ENCODE measurements at regions not wholly inside any gene's neighbourhood (a gene's known extent, or its start where the extent isn't known, plus 50 kb on each side); places are given as distances from the start of the nearest gene placed in this dataset.

GRCh38 chr5:75993643-75994520 lies 89.3 kb upstream of the SV2C start:
- ATAC-seq = no peak
- Histone ChIP-seq H3K27me3 (no peaks in the 10 kb centered on the region), H3K4me3 (no peak overlapping the region), H3K9me3 (no peaks in the 10 kb centered on the region), H3K27ac (no peak overlapping the region), H3K36me3 (no peaks in the 10 kb centered on the region), H3K4me1 (no peaks in the 10 kb centered on the region)
- TF ChIP-seq POLR2A (IDR thresholded peaks at IDR 0.05) (no peak), CTCF (IDR thresholded peaks at IDR 0.05) (no peak)
- DNase-seq = no peak
- WGBS (ENCODE audit: insufficient coverage, low coverage, low lambda C conversion rate, missing lambda C conversion rate) = 42% methylated on average over 5 of the region's 5 CpGs
- intact Hi-C loops (cut with DNase I) = no loop called here

GRCh38 chr5:75993183-75993582 lies 90.0 kb upstream of the SV2C start:
- Histone ChIP-seq H3K9me3 (no peaks in the 10 kb centered on the region), H3K27me3 (no peaks in the 10 kb centered on the region), H3K27ac (no peak overlapping the region), H3K4me1 (no peaks in the 10 kb centered on the region), H3K36me3 (no peaks in the 10 kb centered on the region), H3K4me3 (no peak overlapping the region)
- intact Hi-C loops (cut with DNase I) = no loop called here
- ATAC-seq (no peak), DNase-seq (no peak)
- 62% methylated on average over 6 of the region's 6 CpGs for WGBS (ENCODE audit: insufficient coverage, low coverage, low lambda C conversion rate, missing lambda C conversion rate)
- no peak for TF ChIP-seq POLR2A (IDR thresholded peaks at IDR 0.05)
- TF ChIP-seq CTCF (IDR thresholded peaks at IDR 0.05) = no peak

- H3K27me3 ChIP-seq = no peaks in the 10 kb centered on the region
These were observed 90.4 kb upstream of the SV2C start for GRCh38 chr5:75992753-75993152.

GRCh38 chr5:75985077-75985476 lies 98.1 kb upstream of the SV2C start:
- WGBS (ENCODE audit: insufficient coverage, low coverage, low lambda C conversion rate, missing lambda C conversion rate) = 54% methylated on average over 3 of the region's 3 CpGs
- Histone ChIP-seq H3K4me3 (no peak overlapping the region), H3K4me1 (no peaks in the 10 kb centered on the region), H3K9me3 (no peaks in the 10 kb centered on the region), H3K27me3 (no peaks in the 10 kb centered on the region), H3K27ac (no peak overlapping the region), H3K36me3 (no peaks in the 10 kb centered on the region)
- intact Hi-C loops (cut with DNase I) = no loop called here
- no peak for DNase-seq
- ATAC-seq = no peak
- no peak for TF ChIP-seq CTCF (IDR thresholded peaks at IDR 0.05)
- TF ChIP-seq POLR2A (IDR thresholded peaks at IDR 0.05) = no peak

More at GRCh38 chr5:75992753-75993152, 90.4 kb upstream of the SV2C start:
- intact Hi-C loops (cut with DNase I) = no loop called here
- no peak overlapping the region for H3K27ac ChIP-seq
- H3K4me1 ChIP-seq = no peaks in the 10 kb centered on the region
- no peaks in the 10 kb centered on the region for H3K36me3 ChIP-seq
- no peak for DNase-seq
- no peak overlapping the region for H3K4me3 ChIP-seq
- H3K9me3 ChIP-seq = no peaks in the 10 kb centered on the region
- no peak for TF ChIP-seq CTCF (IDR thresholded peaks at IDR 0.05)
- ATAC-seq = no peak
